Lower leg skin (tissue), 4 donors: ENCODE measurements at regions not wholly inside any gene's neighbourhood (a gene's known extent, or its start where the extent isn't known, plus 50 kb on each side); places are given as distances from the start of the nearest gene placed in this dataset.

Experiments used
- DNase-seq, 2 donors: peaks; one replicate each; pipeline ENCODE4 v3.0.0-alpha.2; 2019; ENCODE audit warnings: low spot score in 2 of 2
- H3K4me3 ChIP-seq: fragments of 200-600 bp; sonication (generic); 2 replicates; pipeline ENCODE4 v1.5.1; 2017; ENCODE audit warnings: mild to moderate bottlenecking, low read depth; ENCODE audit not compliant: poor library complexity, severe bottlenecking
- CTCF ChIP-seq, 3 donors: fragments of 450-650 bp; IDR thresholded peaks; one replicate each; pipeline ENCODE4 v1.5.1; 2016; ENCODE audit warnings: antibody characterized with exemption in 3 of 3, mild to moderate bottlenecking in 3 of 3, moderate library complexity in 2 of 3
- POLR2A ChIP-seq, 2 donors: fragments of 450-650 bp; IDR thresholded peaks; one replicate each; pipeline ENCODE4 v1.6.1; 2016 to 2017; ENCODE audit warnings: antibody characterized with exemption in 2 of 2, mild to moderate bottlenecking in 1 of 2, moderate library complexity in 1 of 2
- WGBS, 2 donors: methylation state at CpG; one replicate each; pipeline ENCODE4 v1.1.5; 2018; 5-methylcytosine and 5-hydroxymethylcytosine counted together
- intact Hi-C: fragments of 100-400 bp; cut with DNase I; formaldehyde crosslinking; loops from one replicate; pipeline ENCODE4 v1.15.0; 2023; ENCODE audit warnings: low total_unique reads

- no peak for TF ChIP-seq CTCF (IDR thresholded peaks at IDR 0.05)
- no peak for TF ChIP-seq POLR2A (IDR thresholded peaks at IDR 0.05)
- H3K4me3 ChIP-seq, result no peak overlapping the region
- WGBS, 2 donors, result 52 to 54% methylated on average over 10 of the region's 10 CpGs
- intact Hi-C loops, result no loop called here
- DNase-seq, result no peak
Measured at GRCh38 chr15:77720655-77721054, 87.9 kb upstream of the LINGO1 start.

- intact Hi-C loops, result no loop called here
- WGBS, 2 donors, result 67 to 75% methylated on average over 15 of the region's 15 CpGs
- TF ChIP-seq CTCF (IDR thresholded peaks at IDR 0.05) (no peak), POLR2A (IDR thresholded peaks at IDR 0.05) (no peak)
- no peak for DNase-seq
- H3K4me3 ChIP-seq, result no peak overlapping the region
Measured at GRCh38 chr15:77720173-77720572, 87.5 kb upstream of the LINGO1 start.

- no peak overlapping the region for H3K4me3 ChIP-seq
- intact Hi-C loops, result no loop called here
- TF ChIP-seq POLR2A (IDR thresholded peaks at IDR 0.05) (no peak), CTCF (IDR thresholded peaks at IDR 0.05) (no peak)
- WGBS, 2 donors, result 84 to 88% methylated on average over 10 of the region's 11 CpGs
- DNase-seq, result no peak
Measured at GRCh38 chr15:77719450-77719849, 86.7 kb upstream of the LINGO1 start.

GRCh38 chr15:77717333-77717990 lies 84.8 kb upstream of the LINGO1 start:
- TF ChIP-seq CTCF (IDR thresholded peaks at IDR 0.05) (no peak), POLR2A (IDR thresholded peaks at IDR 0.05) (no peak)
- 14 to 23% methylated on average over 3 to 6 of the region's 14 CpGs for WGBS, 2 donors
- no peak for DNase-seq
- no peak overlapping the region for H3K4me3 ChIP-seq
- intact Hi-C loops, result no loop called here

GRCh38 chr15:77716632-77717332 lies 84.1 kb upstream of the LINGO1 start:
- TF ChIP-seq CTCF (IDR thresholded peaks at IDR 0.05) (no peak), POLR2A (IDR thresholded peaks at IDR 0.05) (no peak)
- no peak overlapping the region for H3K4me3 ChIP-seq
- intact Hi-C loops, result no loop called here
- WGBS, 2 donors, result 22 to 26% methylated on average over 14 of the region's 14 CpGs
- DNase-seq, result no peak
